HEK293T (cell line): ENCODE measurements at regions not wholly inside any gene's neighbourhood (a gene's known extent, or its start where the extent isn't known, plus 50 kb on each side); places are given as distances from the start of the nearest gene placed in this dataset.

Experiments used
- ARNT ChIP-seq: fragments of 450-650 bp; IDR thresholded peaks from 2 replicates; pipeline ENCODE4 v1.6.1; 2017; ENCODE audit warnings: mild to moderate bottlenecking
- BHLHE40 ChIP-seq: fragments of 450-650 bp; IDR thresholded peaks from 2 replicates; pipeline ENCODE4 v1.6.1; 2016; ENCODE audit warnings: mild to moderate bottlenecking, moderate library complexity, borderline replicate concordance
- CTBP1 ChIP-seq: fragments of 450-650 bp; IDR thresholded peaks from 2 replicates; pipeline ENCODE4 v1.6.1; 2016; ENCODE audit warnings: borderline replicate concordance
- FOXA1 ChIP-seq: fragments of 450-650 bp; IDR thresholded peaks from 2 replicates; pipeline ENCODE4 v1.6.1; 2016; ENCODE audit warnings: mild to moderate bottlenecking
- FOXK2 ChIP-seq: fragments of 450-650 bp; IDR thresholded peaks from 2 replicates; pipeline ENCODE4 v1.6.1; 2016; ENCODE audit warnings: mild to moderate bottlenecking
- FOXM1 ChIP-seq: fragments of 450-650 bp; IDR thresholded peaks from 2 replicates; pipeline ENCODE4 v1.6.1; 2017; ENCODE audit warnings: mild to moderate bottlenecking, borderline replicate concordance
- HDGF ChIP-seq: fragments of 450-650 bp; IDR thresholded peaks from 2 replicates; pipeline ENCODE4 v1.6.1; 2017; ENCODE audit warnings: antibody characterized with exemption, borderline replicate concordance
- L3MBTL2 ChIP-seq: fragments of 450-650 bp; conservative IDR thresholded peaks from 2 replicates; pipeline ENCODE4 v1.6.1; 2016; ENCODE audit warnings: mild to moderate bottlenecking
- SP1 ChIP-seq: fragments of 450-650 bp; IDR thresholded peaks from 2 replicates; pipeline ENCODE4 v1.6.1; 2017
- SUZ12 ChIP-seq: fragments of 450-650 bp; IDR thresholded peaks from 2 replicates; pipeline ENCODE4 v1.6.1; 2016; ENCODE audit warnings: mild to moderate bottlenecking
- TARDBP ChIP-seq: fragments of 450-650 bp; IDR thresholded peaks from 2 replicates; pipeline ENCODE4 v1.6.1; 2016
- ZNF384 ChIP-seq: fragments of 450-650 bp; IDR thresholded peaks from 2 replicates; pipeline ENCODE4 v1.6.1; 2016
- TF ChIP-seq, protein P1 (sequence below): fragments of 450-650 bp; IDR thresholded peaks from 2 replicates; pipeline ENCODE4 v1.6.1; 2016

DNA sequence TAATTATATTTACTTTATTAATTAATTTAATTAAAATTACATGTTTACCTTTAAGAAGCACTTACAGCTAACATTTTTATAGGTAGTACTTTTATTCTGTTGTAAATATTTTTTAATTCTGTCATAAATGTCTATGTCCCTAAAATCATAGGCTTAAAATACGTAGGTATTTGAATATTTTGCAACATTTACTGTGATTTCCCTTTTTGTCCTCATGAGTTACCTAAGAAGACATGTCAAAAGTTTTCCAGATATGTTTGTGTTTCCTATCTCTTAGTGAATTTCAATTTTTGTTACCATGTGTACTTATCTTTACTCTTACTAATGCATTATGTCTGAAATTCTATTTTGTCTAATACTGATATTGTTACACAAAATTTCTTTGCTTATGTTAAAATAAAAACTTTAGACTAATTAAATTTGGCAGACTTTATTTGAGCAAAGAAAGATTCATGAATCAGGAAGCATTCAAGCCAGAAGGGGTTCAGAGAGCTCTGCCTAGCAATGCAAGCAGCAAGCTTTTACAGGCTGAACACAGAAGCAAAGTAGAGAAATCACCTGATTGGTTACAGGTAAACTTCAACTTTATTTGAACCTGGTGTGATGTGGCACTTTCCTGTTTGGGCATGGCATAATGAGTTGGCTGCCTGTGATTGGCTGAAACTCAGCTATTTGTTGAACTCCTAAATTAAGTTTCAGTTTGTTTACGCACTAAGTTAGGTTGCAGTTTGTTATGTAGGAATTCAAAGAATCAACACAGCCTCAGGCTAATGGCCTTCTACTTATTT lies 123.2 kb upstream of the TMEM170B start:
- TF ChIP-seq SUZ12 (no peak), HDGF (no peak), FOXK2 (no peak), SP1 (no peak), CTBP1 (no peak), TARDBP (no peak), FOXM1 (no peak), ZNF384 (no peak), L3MBTL2 (no peak), BHLHE40 (no peak), FOXA1 (no peak), ARNT (no peak)
- TF ChIP-seq, protein P1, sequence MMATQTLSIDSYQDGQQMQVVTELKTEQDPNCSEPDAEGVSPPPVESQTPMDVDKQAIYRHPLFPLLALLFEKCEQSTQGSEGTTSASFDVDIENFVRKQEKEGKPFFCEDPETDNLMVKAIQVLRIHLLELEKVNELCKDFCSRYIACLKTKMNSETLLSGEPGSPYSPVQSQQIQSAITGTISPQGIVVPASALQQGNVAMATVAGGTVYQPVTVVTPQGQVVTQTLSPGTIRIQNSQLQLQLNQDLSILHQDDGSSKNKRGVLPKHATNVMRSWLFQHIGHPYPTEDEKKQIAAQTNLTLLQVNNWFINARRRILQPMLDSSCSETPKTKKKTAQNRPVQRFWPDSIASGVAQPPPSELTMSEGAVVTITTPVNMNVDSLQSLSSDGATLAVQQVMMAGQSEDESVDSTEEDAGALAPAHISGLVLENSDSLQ = no peak
